NCI-H526 (cell line): ENCODE measurements at regions not wholly inside any gene's neighbourhood (a gene's known extent, or its start where the extent isn't known, plus 50 kb on each side); places are given as distances from the start of the nearest gene placed in this dataset.

Source experiments
- DNase-seq, 2 experiments: peaks; one replicate each; lab custom pipeline; 2025; lab: John Stamatoyannopoulos, UW

DNA sequence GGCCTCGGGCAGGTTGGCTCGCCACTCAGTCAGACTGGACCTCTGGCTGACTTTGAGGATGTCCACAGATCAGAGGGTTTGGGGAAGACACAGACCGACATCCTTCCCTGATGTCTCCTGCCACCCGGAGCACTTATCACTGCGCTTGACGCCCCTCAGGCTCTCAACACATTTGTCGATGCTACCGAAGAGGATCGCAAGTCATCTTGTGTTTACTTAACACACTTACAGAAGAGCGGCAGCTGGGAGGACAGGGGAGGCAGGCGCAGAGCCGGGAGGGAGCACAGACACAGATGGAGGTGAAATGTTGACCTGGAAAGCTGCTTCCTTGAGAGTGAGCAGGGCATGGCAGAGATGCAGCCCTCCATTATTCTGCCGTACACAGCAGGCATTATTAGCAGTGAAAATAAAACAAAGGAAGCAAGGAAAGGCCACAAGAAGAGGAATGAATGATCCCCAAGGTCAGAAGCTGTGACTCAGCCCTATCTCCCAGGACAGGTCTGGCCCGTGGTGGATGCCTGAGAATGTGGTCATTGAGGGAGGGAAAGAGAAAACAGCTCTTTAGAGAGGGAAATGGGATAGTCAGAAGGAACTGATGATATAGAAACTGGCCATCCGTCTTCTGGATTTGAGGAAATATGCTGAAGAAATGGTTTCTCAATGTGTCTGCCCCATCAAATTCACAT lies 549.5 kb upstream of the ARGLU1 start:
- DNase-seq: no peak

- DNase-seq: no peak
Measured at GRCh38 chr13:107113387-107113786, 545.5 kb upstream of the ARGLU1 start.

- DNase-seq: no peak
Measured at GRCh38 chr13:107111248-107111647, 543.3 kb upstream of the ARGLU1 start.

DNA sequence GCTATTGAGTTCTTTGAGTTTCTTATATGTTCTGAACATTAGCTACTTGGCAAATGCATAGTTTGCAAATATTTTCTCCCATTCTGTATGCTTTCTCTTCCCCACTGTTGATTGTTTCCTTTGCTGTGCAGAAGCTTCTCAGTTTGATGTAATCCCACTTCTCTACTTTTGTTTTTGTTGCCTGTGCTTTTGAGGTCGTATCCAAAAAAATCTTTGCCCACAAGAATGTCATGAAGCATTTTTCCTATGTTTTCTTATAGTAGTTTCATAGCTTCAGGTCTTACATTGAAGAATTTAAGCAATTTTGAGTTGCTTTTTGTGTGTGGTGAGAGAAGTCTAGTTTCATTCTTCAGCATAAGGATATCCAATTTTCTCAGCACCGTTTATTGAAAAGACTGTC lies 536.7 kb upstream of the ARGLU1 start:
- no peak for DNase-seq

DNA sequence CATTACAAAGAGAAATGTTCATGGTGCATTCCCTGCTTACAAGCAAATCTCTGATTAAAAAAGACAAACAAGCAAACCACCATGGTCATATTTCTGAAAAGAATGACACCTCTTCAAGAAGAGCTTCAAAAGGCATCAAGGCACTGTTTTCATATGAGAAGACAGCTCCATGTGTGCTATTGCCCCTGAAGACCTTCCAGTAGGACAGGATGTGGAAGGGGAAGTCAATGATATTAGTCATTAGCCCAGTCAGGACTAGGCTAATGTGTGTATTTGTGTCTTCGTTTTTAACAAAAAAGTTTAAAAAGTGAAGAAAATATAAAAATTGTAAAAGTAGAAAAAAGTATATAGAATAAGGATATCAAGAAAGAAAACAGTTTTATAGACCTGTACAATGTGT lies 534.7 kb upstream of the ARGLU1 start:
- DNase-seq: no peak

DNA sequence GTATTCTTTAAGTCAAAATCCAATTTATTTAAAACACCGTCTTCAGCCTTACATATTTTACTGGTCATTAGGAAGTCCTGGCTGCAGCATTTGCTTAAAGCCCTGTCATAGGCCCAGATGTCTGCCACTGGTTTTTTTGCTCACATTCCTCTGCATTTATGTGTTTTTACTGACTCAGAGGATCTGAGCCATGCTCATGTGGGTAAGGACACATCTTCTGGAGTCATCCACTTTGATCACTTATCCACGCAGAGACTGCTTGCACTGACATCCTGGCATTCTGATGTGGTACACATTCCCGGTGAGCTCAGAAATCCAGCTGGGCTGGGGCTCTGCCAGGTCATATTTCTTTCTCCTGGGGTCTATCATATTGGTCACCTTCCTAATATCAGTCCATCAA lies 531.7 kb upstream of the ARGLU1 start:
- DNase-seq: no peak

DNA sequence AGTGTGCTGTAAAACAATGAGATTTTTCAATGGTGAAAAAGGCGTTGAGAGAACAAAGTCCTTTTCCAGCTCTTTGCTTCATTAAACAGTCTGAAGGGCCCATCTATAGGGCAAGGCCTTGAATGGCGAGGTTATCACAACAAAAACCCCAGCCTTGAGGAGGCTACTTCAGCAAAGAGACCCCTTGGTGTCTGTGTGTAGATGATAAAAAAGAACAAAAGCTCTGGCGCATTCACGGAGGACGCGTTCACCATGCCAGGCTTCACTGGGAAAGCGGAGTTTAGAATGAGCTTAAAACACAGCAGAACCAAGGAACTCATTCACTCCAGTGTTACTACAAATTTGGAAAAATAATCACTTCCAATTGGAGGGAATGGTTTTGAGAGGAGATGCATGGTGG lies 530.0 kb upstream of the ARGLU1 start:
- no peak for DNase-seq

- no peak for DNase-seq
Measured at GRCh38 chr13:107095876-107096275, 527.9 kb upstream of the ARGLU1 start.

- DNase-seq: no peak
Measured at GRCh38 chr13:107091861-107092260, 523.9 kb upstream of the ARGLU1 start.

DNA sequence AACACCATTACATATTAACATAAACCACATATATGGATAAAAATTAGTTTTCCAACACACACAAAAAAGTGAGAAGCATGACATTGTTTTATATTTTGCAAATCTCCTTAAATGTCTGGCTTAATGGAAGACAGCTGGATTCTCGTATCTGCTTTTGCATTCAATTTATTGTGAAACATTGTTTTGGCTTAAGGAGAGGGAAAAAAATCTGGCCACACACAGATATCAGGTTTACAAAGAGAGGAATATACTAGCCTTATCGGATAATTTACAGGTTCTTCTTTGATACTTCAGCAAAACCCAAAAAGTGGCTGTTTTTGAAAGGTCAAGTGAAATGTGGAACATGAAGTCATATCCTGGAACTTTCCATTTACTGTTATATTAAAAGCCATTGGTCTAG lies 523.5 kb upstream of the ARGLU1 start:
- DNase-seq: no peak

DNA sequence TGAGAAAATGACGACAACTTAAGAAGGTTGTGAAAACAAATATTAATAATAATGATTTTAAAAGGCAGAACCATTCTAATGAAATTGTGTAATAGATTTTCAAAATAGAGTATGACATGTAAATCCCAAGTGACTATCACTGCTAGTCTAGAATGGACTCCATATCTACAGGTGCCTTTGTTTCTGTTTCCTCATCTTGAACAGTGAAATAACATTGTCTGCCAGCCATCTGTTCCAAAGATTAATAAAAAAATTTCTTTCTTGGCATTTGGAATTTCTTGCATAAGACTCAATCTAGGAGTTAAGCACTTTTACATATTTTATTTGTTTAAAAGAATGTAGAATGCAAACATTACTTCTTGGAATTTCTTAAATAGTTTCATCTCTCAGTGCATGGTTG lies 520.1 kb upstream of the ARGLU1 start:
- DNase-seq: no peak

GRCh38 chr13:107079423-107080049 lies 511.6 kb upstream of the ARGLU1 start:
- no peak for DNase-seq

- DNase-seq: no peak
Measured at GRCh38 chr13:107078229-107078765, 510.4 kb upstream of the ARGLU1 start.

DNA sequence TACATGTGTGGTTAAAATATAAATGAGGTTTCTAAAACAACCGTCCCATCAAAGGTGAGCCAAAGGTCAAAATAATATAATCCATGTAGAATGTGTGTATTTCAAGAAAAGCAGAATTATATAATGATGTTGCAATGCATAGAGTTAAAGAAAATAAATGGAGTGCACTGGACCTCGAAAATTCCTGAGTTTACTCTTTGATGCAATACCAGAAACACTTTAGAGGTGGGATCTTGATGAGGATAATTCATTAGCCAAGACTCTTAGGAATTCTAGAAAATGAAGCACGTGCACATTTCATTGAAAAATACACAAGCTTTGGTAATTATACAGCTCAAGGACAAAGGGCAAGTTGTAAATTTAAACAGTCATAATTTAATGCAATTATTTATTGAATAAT lies 508.9 kb upstream of the ARGLU1 start:
- DNase-seq: no peak

DNA sequence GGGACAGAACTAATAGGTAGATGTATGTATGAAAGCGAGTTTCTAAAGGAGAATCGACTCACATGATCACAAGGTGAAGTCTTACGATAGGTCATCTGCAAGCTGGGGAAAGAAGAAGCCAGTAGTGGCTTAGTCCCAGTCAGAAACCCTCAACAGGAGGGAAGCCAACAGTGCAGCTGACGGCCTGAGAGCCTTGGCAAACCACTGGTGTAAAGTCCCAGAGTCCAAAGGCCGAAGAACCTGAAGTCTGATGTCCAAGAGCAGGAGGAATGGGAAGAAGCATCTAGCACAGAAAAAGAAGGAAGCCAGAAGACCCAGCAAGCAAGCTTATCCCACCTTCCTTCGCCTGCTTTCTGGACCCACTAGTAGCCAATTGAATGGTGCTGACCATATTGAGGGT lies 507.6 kb upstream of the ARGLU1 start:
- DNase-seq: no peak

DNA sequence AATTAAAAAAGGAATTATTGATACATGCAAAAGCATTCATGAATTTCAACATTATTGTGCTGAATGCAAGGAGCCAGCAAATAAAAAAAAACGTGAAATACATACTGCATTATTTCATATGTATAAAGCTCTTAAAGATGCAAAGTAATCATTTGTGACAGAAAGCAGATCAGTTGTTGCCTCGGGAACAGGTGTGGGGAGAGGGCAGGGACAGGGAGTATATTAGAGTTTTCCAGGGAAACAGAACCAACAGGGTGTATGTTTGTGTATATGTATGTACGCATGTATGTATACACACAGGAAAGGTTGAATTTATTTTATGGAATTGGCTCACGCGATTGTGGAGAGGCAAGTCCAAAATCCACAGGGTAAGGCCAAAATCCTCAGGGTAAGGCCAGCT lies 502.9 kb upstream of the ARGLU1 start:
- DNase-seq: no peak

DNA sequence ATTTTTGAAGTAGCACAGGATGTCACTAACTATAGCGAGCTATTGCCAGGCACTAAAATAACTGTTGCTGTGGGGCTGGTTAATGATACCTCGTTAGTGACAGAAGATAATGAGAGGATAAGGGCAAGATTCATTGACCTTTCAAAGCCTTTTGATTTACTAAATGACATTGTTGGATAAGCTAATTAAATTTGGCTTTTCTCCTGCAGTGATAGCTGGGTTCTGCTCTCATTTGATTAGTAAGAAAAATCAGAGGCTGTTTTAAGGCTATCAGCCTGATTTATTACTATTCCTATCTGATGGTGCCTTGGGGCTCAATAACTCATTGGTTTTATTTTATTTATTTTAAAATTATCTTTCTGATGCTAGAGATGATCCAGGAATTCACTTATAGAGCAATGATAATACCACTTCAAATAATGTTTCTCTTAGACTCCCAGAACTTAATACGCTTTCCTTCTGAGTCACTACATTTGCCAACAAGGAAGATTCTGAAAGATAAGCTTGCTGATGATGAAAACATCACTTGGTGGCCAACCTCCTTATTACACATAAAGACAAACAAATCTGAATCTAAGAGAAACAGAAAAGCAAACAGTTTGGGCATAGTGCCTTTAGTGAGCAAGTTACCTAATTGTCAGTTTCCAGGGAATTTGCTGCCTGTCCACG lies 501.3 kb upstream of the ARGLU1 start:
- DNase-seq: no peak

GRCh38 chr13:107067381-107067780 lies 499.4 kb upstream of the ARGLU1 start:
- no peak for DNase-seq

GRCh38 chr13:107066355-107066754 lies 498.4 kb upstream of the ARGLU1 start:
- no peak for DNase-seq

DNA sequence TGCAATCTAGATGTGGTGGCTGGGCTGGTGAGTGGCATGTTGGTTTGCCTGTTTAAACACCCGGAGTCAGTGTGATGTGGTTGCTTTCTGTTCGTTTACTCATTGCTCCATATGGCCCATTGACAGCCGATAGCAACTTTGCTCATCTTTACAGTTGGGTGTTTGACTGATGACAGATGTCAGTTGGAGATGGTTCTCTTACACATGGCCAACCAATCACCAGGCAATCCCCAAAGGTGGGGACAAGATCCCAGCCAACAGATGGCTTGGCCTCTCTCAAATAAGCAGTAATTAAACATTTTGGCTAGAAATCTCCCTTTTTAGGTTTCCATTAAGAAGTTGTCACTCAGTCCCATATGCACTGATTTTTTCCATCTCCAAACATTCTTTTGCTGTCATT lies 497.1 kb upstream of the ARGLU1 start:
- DNase-seq: no peak

- no peak for DNase-seq
Measured at GRCh38 chr13:107057028-107057631, 489.2 kb upstream of the ARGLU1 start.

DNA sequence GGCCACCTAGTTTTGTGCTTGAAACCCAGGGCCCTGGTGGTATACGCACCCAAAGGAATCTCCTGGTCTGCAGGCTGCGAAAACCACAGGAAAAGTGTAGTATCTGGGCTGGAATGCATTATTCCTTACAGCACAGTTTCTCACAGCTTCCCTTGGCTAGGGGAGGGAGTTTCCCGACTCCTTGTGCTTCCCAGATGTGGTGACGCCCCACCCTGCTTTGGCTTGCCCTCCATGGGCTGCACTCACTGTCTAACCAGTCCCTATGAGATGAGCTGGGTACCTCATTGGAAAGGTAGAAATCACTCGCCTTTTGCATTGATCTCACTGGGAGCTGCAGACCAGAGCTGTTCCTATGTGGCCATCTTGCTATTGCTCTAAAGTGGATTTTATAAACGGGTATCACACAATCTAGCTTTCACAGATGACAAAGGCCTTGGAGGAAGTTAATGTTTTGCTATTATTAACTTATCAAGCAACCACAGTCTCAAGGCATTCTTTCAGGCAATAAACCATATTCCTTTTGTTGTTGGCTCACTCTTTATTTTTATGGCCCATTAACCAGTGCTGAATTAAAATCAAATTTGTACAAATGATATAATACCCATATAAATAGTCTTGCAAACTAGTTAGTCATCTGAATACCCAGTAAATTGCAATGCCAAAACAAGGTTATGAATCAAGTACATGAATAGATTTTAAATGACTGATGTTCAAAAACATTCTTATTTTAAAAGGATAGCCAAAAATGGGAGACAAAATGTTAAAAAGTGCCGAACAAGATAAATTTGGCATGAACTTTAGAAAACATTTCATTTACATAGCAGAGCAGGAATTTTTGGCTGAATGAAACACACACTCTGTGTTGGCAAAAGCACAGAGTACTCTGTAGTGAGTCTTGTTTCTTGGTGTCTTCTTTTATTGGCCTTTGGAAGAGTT lies 475.4 kb upstream of the ARGLU1 start:
- DNase-seq: no peak
